Psoas muscle (tissue), 7 donors: ENCODE measurements at regions not wholly inside any gene's neighbourhood (a gene's known extent, or its start where the extent isn't known, plus 50 kb on each side); places are given as distances from the start of the nearest gene placed in this dataset.

Source experiments
- ATAC-seq, 4 donors: fragments of 200-7000 bp; cut with Tn5 transposase; one replicate each; pipeline ENCODE4 v1.9.1; 2020; ENCODE audit warnings: moderate library complexity in 3 of 4, mild to moderate bottlenecking in 2 of 4
- DNase-seq, 2 donors: peaks; one replicate each; pipeline ENCODE4 v3.0.0-alpha.2; 2020
- H3K27ac ChIP-seq: fragments of 200-600 bp; one replicate; pipeline ENCODE4 v1.8.0; 2022
- H3K27me3 ChIP-seq, 3 donors: fragments of 200-600 bp in 1 of 3; one replicate each; pipeline versions ENCODE4 v1.6.1 to v1.8.0; 2013 to 2022; ENCODE audit warnings: low read length in 2 of 3, mild to moderate bottlenecking in 2 of 3, moderate library complexity in 1 of 3; ENCODE audit not compliant: insufficient read depth in 3 of 3
- H3K36me3 ChIP-seq, 2 donors: fragments of 200-600 bp in 1 of 2; one replicate each; pipeline versions ENCODE4 v1.6.1 to v1.8.0; 2013 to 2022; ENCODE audit warnings: low read depth in 1 of 2, mild to moderate bottlenecking in 1 of 2, moderate library complexity in 1 of 2; ENCODE audit not compliant: insufficient read depth in 1 of 2
- H3K4me1 ChIP-seq: fragments of 200-600 bp; one replicate; pipeline ENCODE4 v1.8.0; 2022
- H3K4me3 ChIP-seq: fragments of 200-600 bp; one replicate; pipeline ENCODE4 v1.8.0; 2022; ENCODE audit warnings: mild to moderate bottlenecking
- H3K9me3 ChIP-seq: fragments of 200-600 bp; one replicate; pipeline ENCODE4 v1.8.0; 2022
- WGBS, 3 donors: extraction: QIAGEN DNeasy Blood & Tissue Kit; methylation state at CpG; one replicate each; pipeline versions ENCODE4 v1.1.6 to v1.1.7; 2013; 5-methylcytosine and 5-hydroxymethylcytosine counted together
- intact Hi-C, 2 donors: fragments of 100-400 bp; cut with DNase I; formaldehyde crosslinking; loops; one replicate each; pipeline versions ENCODE4 v1.11.0 to v1.14.2; 2022
- TF ChIP-seq, protein P1 (sequence below): fragments of 200-600 bp; IDR thresholded peaks from one replicate; pipeline ENCODE4 v1.8.0; 2022; ENCODE audit warnings: antibody characterized with exemption
- donor health status: healthy with polysubstance abuse.
- donor health status: DM: no; HTN: no; CAD: no; lungs with moderate emphysema.
- donor health status: Bipolar disorder and iron deficiency.
- donor health status: healthy.
- donor health status: DM: yes; HTN: yes; CAD: no.
- donor health status: DM: no; HTN: no; CAD: no.
- donor health status: DM: yes; HTN: yes; CAD: no.

GRCh38 chr7:91537260-91538152, 273.3 kb downstream of the FZD1 start:
- Histone ChIP-seq H3K4me3 (no peak overlapping the region), H3K9me3 (no peaks in the 10 kb centered on the region), H3K27ac (no peak overlapping the region), H3K36me3 (no peaks in the 10 kb centered on the region), H3K4me1 (no peaks in the 10 kb centered on the region), H3K27me3 (peaks cover 0 to 2% (median 0%) of the 10 kb centered on the region in 3 donors)
- intact Hi-C loops: no loop called here
- DNase-seq (no peak), ATAC-seq (no peak)
- 63 to 67% (median 64%) methylated on average over 9 of the region's 9 CpGs for WGBS, 3 donors
- TF ChIP-seq, protein P1, sequence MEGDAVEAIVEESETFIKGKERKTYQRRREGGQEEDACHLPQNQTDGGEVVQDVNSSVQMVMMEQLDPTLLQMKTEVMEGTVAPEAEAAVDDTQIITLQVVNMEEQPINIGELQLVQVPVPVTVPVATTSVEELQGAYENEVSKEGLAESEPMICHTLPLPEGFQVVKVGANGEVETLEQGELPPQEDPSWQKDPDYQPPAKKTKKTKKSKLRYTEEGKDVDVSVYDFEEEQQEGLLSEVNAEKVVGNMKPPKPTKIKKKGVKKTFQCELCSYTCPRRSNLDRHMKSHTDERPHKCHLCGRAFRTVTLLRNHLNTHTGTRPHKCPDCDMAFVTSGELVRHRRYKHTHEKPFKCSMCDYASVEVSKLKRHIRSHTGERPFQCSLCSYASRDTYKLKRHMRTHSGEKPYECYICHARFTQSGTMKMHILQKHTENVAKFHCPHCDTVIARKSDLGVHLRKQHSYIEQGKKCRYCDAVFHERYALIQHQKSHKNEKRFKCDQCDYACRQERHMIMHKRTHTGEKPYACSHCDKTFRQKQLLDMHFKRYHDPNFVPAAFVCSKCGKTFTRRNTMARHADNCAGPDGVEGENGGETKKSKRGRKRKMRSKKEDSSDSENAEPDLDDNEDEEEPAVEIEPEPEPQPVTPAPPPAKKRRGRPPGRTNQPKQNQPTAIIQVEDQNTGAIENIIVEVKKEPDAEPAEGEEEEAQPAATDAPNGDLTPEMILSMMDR: no peak

DNA sequence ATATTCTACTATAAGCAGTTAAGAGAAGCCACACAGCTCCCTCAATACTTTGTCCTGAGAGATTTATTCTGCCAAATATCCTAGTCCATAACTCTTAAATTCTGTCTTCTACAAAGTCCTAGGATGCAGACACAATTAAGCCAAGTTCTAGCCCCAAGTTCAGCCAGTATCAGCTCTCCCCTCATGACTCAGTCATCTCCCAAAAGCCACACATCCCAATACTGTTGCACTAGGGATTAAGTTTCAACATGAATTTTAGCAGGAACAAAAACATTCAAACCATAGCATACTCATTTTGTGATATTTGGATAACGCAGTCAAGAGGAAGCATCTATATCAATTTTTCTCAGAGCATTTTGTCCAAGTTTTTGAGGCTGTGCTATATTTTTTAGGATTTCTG, 277.4 kb downstream of the FZD1 start:
- WGBS, 3 donors: 63 to 76% (median 76%) methylated on average over 1 of the region's 1 CpG
- ATAC-seq (no peak), DNase-seq (no peak)
- Histone ChIP-seq H3K9me3 (no peaks in the 10 kb centered on the region), H3K27me3 (peaks cover 0 to 2% (median 0%) of the 10 kb centered on the region in 3 donors), H3K27ac (no peak overlapping the region), H3K36me3 (no peaks in the 10 kb centered on the region), H3K4me1 (no peaks in the 10 kb centered on the region), H3K4me3 (no peak overlapping the region)
- intact Hi-C loops: no loop called here
- TF ChIP-seq, protein P1: no peak

GRCh38 chr7:91543646-91544045, 279.4 kb downstream of the FZD1 start:
- Histone ChIP-seq H3K4me1 (no peaks in the 10 kb centered on the region), H3K36me3 (no peaks in the 10 kb centered on the region), H3K9me3 (no peaks in the 10 kb centered on the region), H3K4me3 (no peak overlapping the region), H3K27me3 (no peaks in the 10 kb centered on the region), H3K27ac (no peak overlapping the region)
- ATAC-seq (no peak), DNase-seq (no peak)
- WGBS, 3 donors: 44 to 53% (median 49%) methylated on average over 1 of the region's 1 CpG
- TF ChIP-seq, protein P1: no peak
- intact Hi-C loops: no loop called here

DNA sequence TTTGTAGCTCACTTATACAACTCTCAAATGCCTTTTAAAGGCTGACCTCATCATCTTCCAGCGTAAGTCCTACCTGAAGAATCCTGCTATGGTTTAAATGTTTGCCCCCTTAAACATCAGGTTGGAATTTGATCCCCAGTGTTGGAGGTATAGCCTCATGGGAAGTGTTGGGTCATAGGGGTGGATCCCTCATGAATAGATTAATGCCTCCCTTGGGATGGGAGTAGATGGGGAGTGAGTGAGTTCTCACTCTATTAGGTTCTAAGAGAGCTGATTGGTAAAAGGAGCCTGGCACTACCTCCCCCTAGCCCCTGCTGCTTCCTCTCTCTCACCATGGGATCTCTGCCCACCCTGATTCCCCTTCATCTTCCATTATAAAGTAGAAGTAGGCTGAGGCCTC, 285.6 kb downstream of the FZD1 start:
- Histone ChIP-seq H3K4me1 (no peaks in the 10 kb centered on the region), H3K4me3 (no peak overlapping the region), H3K27ac (no peak overlapping the region), H3K36me3 (no peaks in the 10 kb centered on the region), H3K27me3 (no peaks in the 10 kb centered on the region), H3K9me3 (no peaks in the 10 kb centered on the region)
- TF ChIP-seq, protein P1: no peak
- ATAC-seq (no peak), DNase-seq (no peak)
- intact Hi-C loops: no loop called here
- WGBS, 3 donors: 84 to 89% (median 88%) methylated on average over 1 of the region's 1 CpG
